Chondrocyte (in vitro differentiated cells): ENCODE measurements at regions not wholly inside any gene's neighbourhood (a gene's known extent, or its start where the extent isn't known, plus 50 kb on each side); places are given as distances from the start of the nearest gene placed in this dataset.

Experiments used
- DNase-seq: peaks from one replicate; pipeline ENCODE4 v3.0.0; 2021; ENCODE audit warnings: mixed read lengths, low spot score
- H3K27ac Mint-ChIP-seq: one replicate; pipeline ENCODE4 v1.8.0; 2021; ENCODE audit warnings: mild to moderate bottlenecking, moderate library complexity, mixed read lengths; ENCODE audit not compliant: unreplicated experiment
- H3K27me3 Mint-ChIP-seq: 2 replicates; pipeline ENCODE4 v1.8.0; 2021; ENCODE audit warnings: low read depth, mixed read lengths
- H3K36me3 Mint-ChIP-seq: 2 replicates; pipeline ENCODE4 v1.8.0; 2021; ENCODE audit warnings: low read depth, mixed read lengths
- H3K4me1 Mint-ChIP-seq: 2 replicates; pipeline ENCODE4 v1.8.0; 2021; ENCODE audit warnings: low read depth, mild to moderate bottlenecking, mixed read lengths
- H3K4me3 Mint-ChIP-seq: one replicate; pipeline ENCODE4 v1.8.0; 2021; ENCODE audit warnings: mild to moderate bottlenecking, moderate library complexity, mixed read lengths; ENCODE audit not compliant: unreplicated experiment
- H3K9me3 Mint-ChIP-seq: 2 replicates; pipeline ENCODE4 v1.8.0; 2021; ENCODE audit warnings: low read depth, mixed read lengths
- CTCF ChIP-seq: fragments of 200-600 bp; sonication (generic); IDR thresholded peaks from 2 replicates; pipeline ENCODE4 v1.5.0; 2021; ENCODE audit warnings: antibody characterized with exemption, mild to moderate bottlenecking, moderate library complexity

GRCh38 chr16:50475170-50475569, 73.0 kb upstream of the NKD1 start:
- Mint-ChIP-seq H3K9me3 (peaks cover 12% of the 10 kb centered on the region), H3K4me3 (no peak overlapping the region), H3K27me3 (peaks cover 41% of the 10 kb centered on the region), H3K4me1 (peaks cover 4% of the 10 kb centered on the region), H3K36me3 (no peaks in the 10 kb centered on the region), H3K27ac (no peak overlapping the region)
- TF ChIP-seq CTCF = no peak
- no peak for DNase-seq

GRCh38 chr16:50474138-50474537, 74.1 kb upstream of the NKD1 start:
- no peak for TF ChIP-seq CTCF
- Mint-ChIP-seq H3K27me3 (peaks cover 43% of the 10 kb centered on the region), H3K4me1 (peaks cover 4% of the 10 kb centered on the region), H3K27ac (no peak overlapping the region), H3K4me3 (no peak overlapping the region), H3K9me3 (peaks cover 12% of the 10 kb centered on the region), H3K36me3 (no peaks in the 10 kb centered on the region)
- DNase-seq = no peak

- no peaks in the 10 kb centered on the region for H3K36me3 Mint-ChIP-seq
- H3K27ac Mint-ChIP-seq = no peak overlapping the region
- H3K27me3 Mint-ChIP-seq = peaks cover 48% of the 10 kb centered on the region
- H3K9me3 Mint-ChIP-seq = peaks cover 12% of the 10 kb centered on the region
- DNase-seq = no peak
- no peak overlapping the region for H3K4me3 Mint-ChIP-seq
- peaks cover 8% of the 10 kb centered on the region for H3K4me1 Mint-ChIP-seq
- TF ChIP-seq CTCF = no peak
Observed at GRCh38 chr16:50473356-50473945, 74.7 kb upstream of the NKD1 start.

GRCh38 chr16:50472472-50472871, 75.7 kb upstream of the NKD1 start:
- TF ChIP-seq CTCF = no peak
- H3K4me1 Mint-ChIP-seq = peaks cover 12% of the 10 kb centered on the region
- no peak overlapping the region for H3K27ac Mint-ChIP-seq
- H3K4me3 Mint-ChIP-seq = no peak overlapping the region
- H3K36me3 Mint-ChIP-seq = no peaks in the 10 kb centered on the region
- DNase-seq = no peak
- peaks cover 42% of the 10 kb centered on the region for H3K27me3 Mint-ChIP-seq
- H3K9me3 Mint-ChIP-seq = peaks cover 12% of the 10 kb centered on the region

GRCh38 chr16:50470687-50471086, 77.5 kb upstream of the NKD1 start:
- Mint-ChIP-seq H3K27me3 (peaks cover 39% of the 10 kb centered on the region), H3K27ac (no peak overlapping the region), H3K36me3 (no peaks in the 10 kb centered on the region), H3K9me3 (peaks cover 12% of the 10 kb centered on the region), H3K4me3 (no peak overlapping the region), H3K4me1 (peaks cover 12% of the 10 kb centered on the region)
- DNase-seq = no peak
- TF ChIP-seq CTCF = no peak
